ENCODE measurements at regions not wholly inside any gene's neighbourhood (a gene's known extent, or its start where the extent isn't known, plus 50 kb on each side); places are given as distances from the start of the nearest gene placed in this dataset.

- DNase-seq = no peak
These were observed 1263.6 kb upstream of the ADGRL3 start for GRCh38 chr4:59936566-59936965.

GRCh38 chr4:59938166-59938565, 1262.0 kb upstream of the ADGRL3 start:
- DNase-seq = no peak

GRCh38 chr4:59945277-59945676, 1254.8 kb upstream of the ADGRL3 start:
- no peak for DNase-seq

- DNase-seq = no peak
These were observed 1254.4 kb upstream of the ADGRL3 start for GRCh38 chr4:59945716-59946115.

- no peak for DNase-seq
These were observed 1243.8 kb upstream of the ADGRL3 start for GRCh38 chr4:59956366-59956765.

GRCh38 chr4:59960143-59960542, 1240.0 kb upstream of the ADGRL3 start:
- no peak for DNase-seq

GRCh38 chr4:59966758-59967157, 1233.4 kb upstream of the ADGRL3 start:
- no peak for DNase-seq

- DNase-seq = no peak
These were observed 1231.3 kb upstream of the ADGRL3 start for GRCh38 chr4:59968796-59969195.

GRCh38 chr4:59969909-59970308, 1230.2 kb upstream of the ADGRL3 start:
- no peak for DNase-seq

- DNase-seq = no peak
These were observed 1228.2 kb upstream of the ADGRL3 start for GRCh38 chr4:59971952-59972351.

GRCh38 chr4:59973492-59973891, 1226.6 kb upstream of the ADGRL3 start:
- DNase-seq = no peak

- DNase-seq = no peak
These were observed 1221.1 kb upstream of the ADGRL3 start for GRCh38 chr4:59979061-59979460.

- no peak for DNase-seq
These were observed 1216.3 kb upstream of the ADGRL3 start for GRCh38 chr4:59983852-59984251.

- no peak for DNase-seq
These were observed 1212.8 kb upstream of the ADGRL3 start for GRCh38 chr4:59987289-59987688.

GRCh38 chr4:59994118-59994517, 1206.0 kb upstream of the ADGRL3 start:
- no peak for DNase-seq

- no peak for DNase-seq
These were observed 1197.4 kb upstream of the ADGRL3 start for GRCh38 chr4:60002603-60003337.

- no peak for DNase-seq
These were observed 1186.5 kb upstream of the ADGRL3 start for GRCh38 chr4:60013464-60014184.

- DNase-seq = no peak
These were observed 1183.2 kb upstream of the ADGRL3 start for GRCh38 chr4:60016971-60017370.

- DNase-seq = no peak
These were observed 1180.9 kb upstream of the ADGRL3 start for GRCh38 chr4:60019180-60019579.

GRCh38 chr4:60019946-60020345, 1180.2 kb upstream of the ADGRL3 start:
- DNase-seq = no peak

GRCh38 chr4:60020389-60020788, 1179.7 kb upstream of the ADGRL3 start:
- no peak for DNase-seq

GRCh38 chr4:60033826-60034225, 1166.3 kb upstream of the ADGRL3 start:
- DNase-seq = no peak

GRCh38 chr4:60034361-60034760, 1165.8 kb upstream of the ADGRL3 start:
- no peak for DNase-seq

GRCh38 chr4:60039908-60040307, 1160.2 kb upstream of the ADGRL3 start:
- no peak for DNase-seq

GRCh38 chr4:60042231-60042652, 1157.9 kb upstream of the ADGRL3 start:
- DNase-seq = no peak
